ENCODE measurements at regions not wholly inside any gene's neighbourhood (a gene's known extent, or its start where the extent isn't known, plus 50 kb on each side); places are given as distances from the start of the nearest gene placed in this dataset.

DNA sequence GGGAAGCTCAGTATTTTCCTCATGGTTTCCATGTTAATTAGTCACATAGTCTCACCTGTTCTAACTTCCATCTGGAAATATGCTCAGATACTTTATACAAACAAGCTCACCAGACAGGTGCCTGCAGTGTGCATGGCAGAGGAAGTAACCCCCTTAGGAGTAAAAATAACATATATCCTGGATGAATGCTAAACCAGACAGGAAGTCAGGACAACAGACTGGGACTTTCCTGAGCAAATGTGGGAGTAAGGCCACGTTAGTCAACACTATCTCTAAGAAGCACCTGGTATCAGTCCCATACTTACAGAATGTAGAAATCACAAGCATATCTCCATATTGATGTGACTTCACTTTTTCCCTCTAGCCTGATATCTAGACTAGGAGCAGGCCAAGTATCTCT, 128.4 kb downstream of the SEC61B start:
- DNase-seq (ENCODE audit: low read depth) = no peak
- H3K4me3 ChIP-seq (ENCODE audit: low read depth, low read length) = no peak overlapping the region
- TF ChIP-seq, protein P1, sequence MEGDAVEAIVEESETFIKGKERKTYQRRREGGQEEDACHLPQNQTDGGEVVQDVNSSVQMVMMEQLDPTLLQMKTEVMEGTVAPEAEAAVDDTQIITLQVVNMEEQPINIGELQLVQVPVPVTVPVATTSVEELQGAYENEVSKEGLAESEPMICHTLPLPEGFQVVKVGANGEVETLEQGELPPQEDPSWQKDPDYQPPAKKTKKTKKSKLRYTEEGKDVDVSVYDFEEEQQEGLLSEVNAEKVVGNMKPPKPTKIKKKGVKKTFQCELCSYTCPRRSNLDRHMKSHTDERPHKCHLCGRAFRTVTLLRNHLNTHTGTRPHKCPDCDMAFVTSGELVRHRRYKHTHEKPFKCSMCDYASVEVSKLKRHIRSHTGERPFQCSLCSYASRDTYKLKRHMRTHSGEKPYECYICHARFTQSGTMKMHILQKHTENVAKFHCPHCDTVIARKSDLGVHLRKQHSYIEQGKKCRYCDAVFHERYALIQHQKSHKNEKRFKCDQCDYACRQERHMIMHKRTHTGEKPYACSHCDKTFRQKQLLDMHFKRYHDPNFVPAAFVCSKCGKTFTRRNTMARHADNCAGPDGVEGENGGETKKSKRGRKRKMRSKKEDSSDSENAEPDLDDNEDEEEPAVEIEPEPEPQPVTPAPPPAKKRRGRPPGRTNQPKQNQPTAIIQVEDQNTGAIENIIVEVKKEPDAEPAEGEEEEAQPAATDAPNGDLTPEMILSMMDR (IDR thresholded peaks at IDR 0.05; ENCODE audit: insufficient read depth, low read length) = no peak

DNA sequence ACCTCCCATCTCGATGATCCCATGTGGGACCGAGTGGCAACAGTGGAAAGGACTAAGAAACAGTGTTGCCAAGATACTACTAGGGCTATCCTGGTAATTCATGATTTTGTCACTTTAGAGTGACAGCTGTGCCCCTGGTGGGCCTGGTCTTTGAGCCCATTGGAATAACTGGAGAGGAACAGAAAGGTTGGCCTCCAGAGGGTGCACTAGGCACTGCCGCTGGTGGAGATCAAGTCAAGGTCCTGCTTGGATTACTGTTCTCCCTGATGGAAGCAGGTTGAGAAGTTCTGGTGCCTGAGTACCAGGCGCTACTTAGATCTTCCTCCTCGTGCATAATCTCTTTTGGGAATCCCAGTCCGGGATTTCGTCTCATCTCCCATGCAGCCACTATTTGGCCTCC, 129.6 kb downstream of the SEC61B start:
- TF ChIP-seq, protein P1 (IDR thresholded peaks at IDR 0.05; ENCODE audit: insufficient read depth, low read length) = no peak
- no peak for DNase-seq (ENCODE audit: low read depth)
- H3K4me3 ChIP-seq (ENCODE audit: low read depth, low read length) = no peak overlapping the region

DNA sequence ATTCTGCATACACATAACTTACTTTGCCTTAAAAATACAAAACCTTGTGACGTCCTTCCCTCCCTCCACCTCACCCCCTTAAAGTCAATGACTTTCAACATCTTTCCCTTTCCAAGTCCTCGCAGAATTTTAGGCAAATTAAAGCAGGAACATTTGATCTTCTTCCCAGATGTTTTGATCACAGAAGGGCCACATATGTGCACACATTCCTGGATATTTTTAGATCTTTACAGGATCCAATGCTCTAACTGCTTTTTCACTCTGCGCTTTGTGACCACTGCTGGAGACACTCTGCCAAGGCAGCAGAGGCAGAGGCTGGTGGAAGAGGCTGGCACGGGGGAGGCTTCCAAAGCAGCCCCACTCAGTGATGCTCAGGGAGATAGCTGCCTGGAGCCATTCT, 130.7 kb downstream of the SEC61B start:
- TF ChIP-seq, protein P1 (IDR thresholded peaks at IDR 0.05; ENCODE audit: insufficient read depth, low read length) = no peak
- peak; percentile 75 for DNase-seq (ENCODE audit: low read depth)
- H3K4me3 ChIP-seq (ENCODE audit: low read depth, low read length) = no peak overlapping the region

DNA sequence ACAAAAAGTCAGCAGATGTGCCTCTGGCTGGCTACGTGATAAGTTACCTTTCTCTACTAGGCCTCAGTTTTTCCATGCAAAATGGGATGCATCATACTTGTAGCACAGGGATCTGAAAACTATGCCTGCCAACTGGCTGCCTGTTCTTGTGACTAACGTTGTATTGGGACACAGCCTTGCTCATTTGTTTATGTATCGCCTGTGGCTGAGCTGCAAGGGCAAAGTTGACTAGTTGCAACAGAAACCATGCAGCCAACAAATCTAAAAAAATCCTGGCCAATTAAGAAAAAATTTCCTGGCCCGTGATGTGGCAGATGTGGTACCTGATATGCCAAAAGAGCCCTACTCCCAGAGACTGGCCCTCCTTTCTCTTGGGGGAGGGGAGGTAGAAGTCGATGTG, 131.3 kb downstream of the SEC61B start:
- H3K4me3 ChIP-seq (ENCODE audit: low read depth, low read length) = no peak overlapping the region
- peak; percentile 96 for DNase-seq (ENCODE audit: low read depth)
- TF ChIP-seq, protein P1 (IDR thresholded peaks at IDR 0.05; ENCODE audit: insufficient read depth, low read length) = no peak

DNA sequence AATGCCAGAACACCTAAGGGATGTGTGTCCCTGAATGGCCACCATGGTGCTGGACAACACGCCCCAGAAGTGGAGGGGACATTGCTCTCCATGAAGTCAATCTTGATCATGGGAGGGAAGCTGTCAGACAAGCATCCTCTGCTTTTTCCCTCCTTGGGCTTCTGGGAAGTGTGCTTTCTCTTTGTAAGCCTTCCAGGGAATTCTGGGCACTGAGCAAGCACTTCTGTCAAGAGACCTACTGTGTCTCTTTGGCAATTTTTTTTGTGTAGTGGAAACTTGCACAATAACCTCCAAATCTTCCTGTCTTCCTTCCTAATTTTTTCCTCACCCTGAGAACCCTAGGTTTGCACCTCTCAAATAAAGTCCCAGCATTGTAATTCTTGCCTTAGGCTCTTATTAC, 132.0 kb downstream of the SEC61B start:
- TF ChIP-seq, protein P1 (IDR thresholded peaks at IDR 0.05; ENCODE audit: insufficient read depth, low read length) = no peak
- DNase-seq (ENCODE audit: low read depth) = peak; percentile 66

DNA sequence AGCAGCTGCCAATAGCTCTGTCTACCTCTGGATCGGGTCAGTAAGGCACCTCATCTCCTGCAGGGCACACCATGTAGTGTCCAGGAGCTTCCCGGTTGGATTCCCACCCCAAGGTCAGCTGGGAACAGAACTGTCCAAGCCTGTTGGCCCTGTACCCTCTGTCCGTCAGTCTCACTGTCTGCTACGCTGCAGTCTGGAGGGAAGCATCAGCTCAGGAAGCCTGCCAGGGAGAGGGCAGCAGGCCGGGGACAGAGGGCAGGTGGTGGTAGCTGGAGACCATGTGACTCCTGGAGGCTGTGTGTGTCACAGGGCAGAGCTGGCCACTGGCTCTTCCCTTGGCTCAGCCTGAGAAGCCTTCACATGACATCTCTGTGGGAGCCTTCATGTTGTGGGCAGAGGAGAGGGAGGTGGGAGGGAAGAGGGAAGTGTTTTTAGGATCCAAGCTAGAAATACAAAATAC, 134.5 kb downstream of the SEC61B start:
- DNase-seq (ENCODE audit: low read depth) = no peak
- TF ChIP-seq, protein P1 (IDR thresholded peaks at IDR 0.05; ENCODE audit: insufficient read depth, low read length) = no peak
- H3K4me3 ChIP-seq (ENCODE audit: low read depth, low read length) = no peak overlapping the region

More for the DNA sequence above, 132.0 kb downstream of the SEC61B start:
- no peak overlapping the region for H3K4me3 ChIP-seq (ENCODE audit: low read depth, low read length)

DNA sequence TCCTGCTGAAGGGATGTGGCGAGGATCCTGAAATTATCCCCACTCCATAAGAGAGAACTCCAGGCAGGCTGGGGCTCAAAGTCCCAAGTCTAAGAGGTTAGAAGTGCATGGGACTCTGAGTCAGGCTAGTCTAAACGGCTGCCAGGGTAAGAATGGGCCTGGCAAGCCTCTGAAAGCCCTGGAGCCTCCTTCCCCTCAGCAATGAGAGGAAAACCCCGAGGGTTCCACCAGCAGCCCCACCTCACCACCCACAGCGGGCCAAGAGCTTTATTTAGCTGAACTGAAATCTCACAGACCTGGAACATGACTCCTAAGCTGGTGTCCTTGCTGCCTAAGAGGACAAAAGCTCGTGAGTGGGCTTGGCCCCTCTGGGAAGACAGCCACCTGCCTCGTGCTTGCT, 135.5 kb downstream of the SEC61B start:
- peak; percentile 78 for DNase-seq (ENCODE audit: low read depth)
- no peak overlapping the region for H3K4me3 ChIP-seq (ENCODE audit: low read depth, low read length)
- TF ChIP-seq, protein P1 (IDR thresholded peaks at IDR 0.05; ENCODE audit: insufficient read depth, low read length) = no peak
